Fibroblast of lung (primary cell): ENCODE measurements at regions not wholly inside any gene's neighbourhood (a gene's known extent, or its start where the extent isn't known, plus 50 kb on each side); places are given as distances from the start of the nearest gene placed in this dataset.

Experiments
- DNase-seq, 2 donors: peaks; one replicate each; pipeline versions ENCODE4 v3.0.0 to v3.0.0-alpha.2; 2010; ENCODE audit warnings: low read depth in 2 of 2
- H2AFZ ChIP-seq: 2 replicates; pipeline ENCODE4 v1.5.1; 2012; ENCODE audit warnings: low read length, control low read depth, inconsistent platforms
- H3K27ac ChIP-seq: 2 replicates; pipeline ENCODE4 v1.5.1; 2011; ENCODE audit warnings: low read length, control low read depth; ENCODE audit not compliant: insufficient read depth
- H3K27me3 ChIP-seq: 2 replicates; pipeline ENCODE4 v1.5.1; 2011; ENCODE audit warnings: mild to moderate bottlenecking, low read length; ENCODE audit not compliant: control insufficient read depth, insufficient read depth
- H3K36me3 ChIP-seq: 2 replicates; pipeline ENCODE4 v1.5.1; 2011; ENCODE audit warnings: low read length; ENCODE audit not compliant: control insufficient read depth, insufficient read depth
- H3K4me1 ChIP-seq: 2 replicates; pipeline ENCODE4 v1.5.1; 2011; ENCODE audit warnings: low read length; ENCODE audit not compliant: control insufficient read depth, insufficient read depth; ENCODE audit errors: extremely low read depth
- H3K4me2 ChIP-seq: 2 replicates; pipeline ENCODE4 v1.5.1; 2011; ENCODE audit warnings: low read length, control low read depth; ENCODE audit not compliant: insufficient read depth; ENCODE audit errors: extremely low read depth
- H3K4me3 ChIP-seq, 4 experiments: fragments of 200-600 bp in 1 of 4; sonication (generic) in 1 of 4; replicated peaks in 1 of 4; 2 replicates each; pipeline ENCODE4 v1.5.1; 2011 to 2016; ENCODE audit warnings: low read length in 4 of 4, low read depth in 3 of 4, mild to moderate bottlenecking in 3 of 4, control low read depth in 2 of 4, inconsistent platforms in 1 of 4, mixed read lengths in 1 of 4; ENCODE audit not compliant: insufficient read depth in 1 of 4; ENCODE audit errors: control extremely low read depth in 1 of 4
- H3K79me2 ChIP-seq: 2 replicates; pipeline ENCODE4 v1.5.1; 2012; ENCODE audit warnings: mild to moderate bottlenecking, low read length, inconsistent platforms; ENCODE audit not compliant: control insufficient read depth, insufficient read depth
- H3K9ac ChIP-seq: 2 replicates; pipeline ENCODE4 v1.5.1; 2011; ENCODE audit warnings: mild to moderate bottlenecking, low read length, control low read depth; ENCODE audit not compliant: insufficient read depth
- H3K9me3 ChIP-seq: 2 replicates; pipeline ENCODE4 v1.5.1; 2012; ENCODE audit warnings: low read depth, low read length; ENCODE audit not compliant: control insufficient read depth, insufficient read depth
- H4K20me1 ChIP-seq: 2 replicates; pipeline ENCODE4 v1.5.1; 2011; ENCODE audit warnings: low read length; ENCODE audit not compliant: control insufficient read depth, insufficient read depth; ENCODE audit errors: extremely low read depth
- CTCF ChIP-seq, 2 donors: IDR thresholded peaks in 1 of 2; conservative IDR thresholded peaks in 1 of 2; 1 replicate in 1 of 2; 2 replicates in 1 of 2; pipeline ENCODE4 v1.5.1; 2011 to 2012; ENCODE audit warnings: low read length in 2 of 2, control low read depth in 1 of 2, inconsistent platforms in 1 of 2, low read depth in 1 of 2, mild to moderate bottlenecking in 1 of 2
- EZH2 ChIP-seq: IDR thresholded peaks from 2 replicates; pipeline ENCODE4 v1.5.1; 2012; ENCODE audit warnings: low read length, control low read depth, mild to moderate bottlenecking; ENCODE audit errors: missing control alignments

- TF ChIP-seq EZH2 (no peak), CTCF (conservative IDR thresholded peaks at IDR 0.05 in 1 of 2, IDR thresholded peaks at IDR 0.05 in 1 of 2; ENCODE audit: low read depth in 1 of 2, low read length in 2 of 2) (no peak)
- Histone ChIP-seq H3K27ac (no peak overlapping the region), H3K4me1 (no peaks in the 10 kb centered on the region), H3K4me2 (no peak overlapping the region), H2AFZ (no peak overlapping the region), H3K27me3 (no peaks in the 10 kb centered on the region), H3K79me2 (no peaks in the 10 kb centered on the region), H4K20me1 (no peaks in the 10 kb centered on the region), H3K36me3 (no peaks in the 10 kb centered on the region), H3K9ac (no peak overlapping the region), H3K9me3 (no peaks in the 10 kb centered on the region), H3K4me3 (no peak overlapping the region)
- DNase-seq, result peak in 1 of 2 donors; percentile 32
Observed at GRCh38 chr10:44069573-44069972, 315.3 kb downstream of the CXCL12 start.

GRCh38 chr10:44068716-44069482 is 316.0 kb downstream of the CXCL12 start:
- H3K4me3 ChIP-seq, result no peak overlapping the region
- no peaks in the 10 kb centered on the region for H3K79me2 ChIP-seq
- H4K20me1 ChIP-seq, result no peaks in the 10 kb centered on the region
- H3K27me3 ChIP-seq, result no peaks in the 10 kb centered on the region
- no peak overlapping the region for H3K27ac ChIP-seq
- no peak overlapping the region for H3K4me2 ChIP-seq
- H3K4me1 ChIP-seq, result no peaks in the 10 kb centered on the region
- H3K36me3 ChIP-seq, result no peaks in the 10 kb centered on the region
- no peaks in the 10 kb centered on the region for H3K9me3 ChIP-seq
- TF ChIP-seq EZH2, result no peak
- no peak for TF ChIP-seq CTCF (conservative IDR thresholded peaks at IDR 0.05 in 1 of 2, IDR thresholded peaks at IDR 0.05 in 1 of 2; ENCODE audit: low read depth in 1 of 2, low read length in 2 of 2)
- no peak overlapping the region for H2AFZ ChIP-seq
- no peak overlapping the region for H3K9ac ChIP-seq
- DNase-seq, result peak in 1 of 2 donors; percentile 21

GRCh38 chr10:44067432-44067831 is 317.5 kb downstream of the CXCL12 start:
- Histone ChIP-seq H4K20me1 (no peaks in the 10 kb centered on the region), H3K9me3 (no peaks in the 10 kb centered on the region), H3K27me3 (peaks cover 2% of the 10 kb centered on the region), H3K79me2 (no peaks in the 10 kb centered on the region), H3K9ac (no peak overlapping the region), H2AFZ (no peak overlapping the region), H3K27ac (no peak overlapping the region), H3K36me3 (no peaks in the 10 kb centered on the region), H3K4me2 (no peak overlapping the region), H3K4me3 (no peak overlapping the region), H3K4me1 (no peaks in the 10 kb centered on the region)
- no peak for DNase-seq
- TF ChIP-seq EZH2, result no peak
- no peak for TF ChIP-seq CTCF (conservative IDR thresholded peaks at IDR 0.05 in 1 of 2, IDR thresholded peaks at IDR 0.05 in 1 of 2; ENCODE audit: low read depth in 1 of 2, low read length in 2 of 2)
